Vagina (tissue), 2 donors: ENCODE measurements at regions not wholly inside any gene's neighbourhood (a gene's known extent, or its start where the extent isn't known, plus 50 kb on each side); places are given as distances from the start of the nearest gene placed in this dataset.

Source experiments
- DNase-seq, 2 donors: peaks; one replicate each; pipeline ENCODE4 v3.0.0-alpha.2; 2017; ENCODE audit errors: extremely low spot score in 2 of 2
- H3K27ac ChIP-seq: fragments of 200-600 bp; sonication (generic); one replicate; pipeline ENCODE4 v1.5.1; 2019
- H3K27me3 ChIP-seq: fragments of 200-600 bp; sonication (generic); one replicate; pipeline ENCODE4 v1.5.1; 2019
- H3K36me3 ChIP-seq, 2 donors: fragments of 200-600 bp; sonication (generic); one replicate each; pipeline ENCODE4 v1.5.1; 2017 to 2019
- H3K4me1 ChIP-seq: fragments of 200-600 bp; sonication (generic); one replicate; pipeline ENCODE4 v1.5.1; 2019
- H3K4me3 ChIP-seq, 2 donors: fragments of 200-600 bp; sonication (generic); 1 replicate in 1 of 2; 2 replicates in 1 of 2; pipeline ENCODE4 v1.5.1; 2016 to 2019
- H3K9me3 ChIP-seq: fragments of 200-600 bp; sonication (generic); one replicate; pipeline ENCODE4 v1.5.1; 2019
- POLR2A ChIP-seq, 2 donors: fragments of 450-650 bp; IDR thresholded peaks; one replicate each; pipeline ENCODE4 v1.6.1; 2017; ENCODE audit warnings: antibody characterized with exemption in 2 of 2, mild to moderate bottlenecking in 2 of 2, moderate library complexity in 2 of 2
- POLR2AphosphoS5 ChIP-seq, 2 donors: sonication (generic); formaldehyde crosslinking; IDR thresholded peaks; one replicate each; pipeline ENCODE4 v1.9.0; 2017; ENCODE audit warnings: antibody characterized with exemption in 2 of 2, mild to moderate bottlenecking in 2 of 2, low read depth in 1 of 2; ENCODE audit not compliant: insufficient read depth in 1 of 2
- intact Hi-C: fragments of 100-400 bp; cut with DNase I; formaldehyde crosslinking; loops from one replicate; pipeline ENCODE4 v1.15.1; 2023
- TF ChIP-seq, protein P1 (sequence below), 3 experiments: fragments of 450-650 bp in 2 of 3; fragments of 200-600 bp in 1 of 3; sonication (generic) in 1 of 3; IDR thresholded peaks; one replicate each; pipeline ENCODE4 v1.5.1; 2017 to 2019; ENCODE audit warnings: antibody characterized with exemption in 3 of 3, mild to moderate bottlenecking in 2 of 3, moderate library complexity in 2 of 3

DNA sequence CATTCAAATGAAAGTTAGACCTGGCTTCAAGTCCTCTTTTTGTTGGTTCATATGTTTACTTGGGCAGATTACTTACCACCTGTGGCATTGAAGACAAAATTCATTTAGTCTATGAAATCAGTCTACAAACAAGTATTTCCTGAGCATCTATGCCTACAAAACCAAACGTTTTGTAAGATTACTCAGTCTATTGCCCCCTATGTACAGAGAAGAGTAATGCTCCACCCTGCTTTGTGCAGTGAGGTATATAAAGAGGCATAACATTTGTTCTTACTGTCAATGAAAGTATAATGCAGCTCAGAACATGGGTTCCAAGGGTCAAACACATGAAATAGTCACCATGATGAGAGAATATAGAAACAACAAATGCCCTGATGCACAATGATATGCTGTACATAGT is 580.7 kb downstream of the KIF4B start:
- intact Hi-C loops = no loop called here
- no peaks in the 10 kb centered on the region for H3K36me3 ChIP-seq

DNA sequence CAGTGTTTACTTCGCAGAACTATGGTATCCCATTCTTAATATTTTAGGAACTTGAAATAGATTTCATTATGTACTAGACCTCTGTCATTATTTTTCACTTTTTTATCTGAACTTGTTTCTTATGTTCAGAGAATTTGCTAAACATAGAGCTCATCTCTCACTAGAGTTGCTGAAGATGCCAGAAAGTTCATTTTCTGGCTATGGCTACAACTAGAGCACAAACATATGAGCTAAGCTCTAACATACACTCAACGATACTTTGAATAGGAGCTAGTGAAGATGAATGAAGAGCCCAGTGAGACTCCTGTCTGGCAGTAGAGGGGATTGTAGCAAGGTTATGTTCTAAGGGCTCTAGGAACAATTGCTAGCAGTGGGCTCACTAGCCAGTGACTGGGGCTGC is 582.2 kb downstream of the KIF4B start:
- Histone ChIP-seq H3K4me1 (no peaks in the 10 kb centered on the region), H3K4me3 (no peak overlapping the region), H3K27ac (no peak overlapping the region), H3K27me3 (no peaks in the 10 kb centered on the region), H3K36me3 (no peaks in the 10 kb centered on the region), H3K9me3 (no peaks in the 10 kb centered on the region)
- TF ChIP-seq POLR2A (IDR thresholded peaks at IDR 0.05) = no peak
- TF ChIP-seq, protein P1, sequence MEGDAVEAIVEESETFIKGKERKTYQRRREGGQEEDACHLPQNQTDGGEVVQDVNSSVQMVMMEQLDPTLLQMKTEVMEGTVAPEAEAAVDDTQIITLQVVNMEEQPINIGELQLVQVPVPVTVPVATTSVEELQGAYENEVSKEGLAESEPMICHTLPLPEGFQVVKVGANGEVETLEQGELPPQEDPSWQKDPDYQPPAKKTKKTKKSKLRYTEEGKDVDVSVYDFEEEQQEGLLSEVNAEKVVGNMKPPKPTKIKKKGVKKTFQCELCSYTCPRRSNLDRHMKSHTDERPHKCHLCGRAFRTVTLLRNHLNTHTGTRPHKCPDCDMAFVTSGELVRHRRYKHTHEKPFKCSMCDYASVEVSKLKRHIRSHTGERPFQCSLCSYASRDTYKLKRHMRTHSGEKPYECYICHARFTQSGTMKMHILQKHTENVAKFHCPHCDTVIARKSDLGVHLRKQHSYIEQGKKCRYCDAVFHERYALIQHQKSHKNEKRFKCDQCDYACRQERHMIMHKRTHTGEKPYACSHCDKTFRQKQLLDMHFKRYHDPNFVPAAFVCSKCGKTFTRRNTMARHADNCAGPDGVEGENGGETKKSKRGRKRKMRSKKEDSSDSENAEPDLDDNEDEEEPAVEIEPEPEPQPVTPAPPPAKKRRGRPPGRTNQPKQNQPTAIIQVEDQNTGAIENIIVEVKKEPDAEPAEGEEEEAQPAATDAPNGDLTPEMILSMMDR (IDR thresholded peaks at IDR 0.05) = no peak
- no peak for TF ChIP-seq POLR2AphosphoS5 (IDR thresholded peaks at IDR 0.05; ENCODE audit: insufficient read depth in 1 of 2, low read depth in 1 of 2)
- intact Hi-C loops = no loop called here
- DNase-seq = no peak

More for the DNA sequence above, 580.7 kb downstream of the KIF4B start:
- TF ChIP-seq POLR2AphosphoS5 (IDR thresholded peaks at IDR 0.05; ENCODE audit: insufficient read depth in 1 of 2, low read depth in 1 of 2) = no peak
- no peak overlapping the region for H3K27ac ChIP-seq
- no peak overlapping the region for H3K4me3 ChIP-seq
- DNase-seq = no peak
- no peaks in the 10 kb centered on the region for H3K27me3 ChIP-seq
- H3K9me3 ChIP-seq = no peaks in the 10 kb centered on the region
- no peaks in the 10 kb centered on the region for H3K4me1 ChIP-seq

DNA sequence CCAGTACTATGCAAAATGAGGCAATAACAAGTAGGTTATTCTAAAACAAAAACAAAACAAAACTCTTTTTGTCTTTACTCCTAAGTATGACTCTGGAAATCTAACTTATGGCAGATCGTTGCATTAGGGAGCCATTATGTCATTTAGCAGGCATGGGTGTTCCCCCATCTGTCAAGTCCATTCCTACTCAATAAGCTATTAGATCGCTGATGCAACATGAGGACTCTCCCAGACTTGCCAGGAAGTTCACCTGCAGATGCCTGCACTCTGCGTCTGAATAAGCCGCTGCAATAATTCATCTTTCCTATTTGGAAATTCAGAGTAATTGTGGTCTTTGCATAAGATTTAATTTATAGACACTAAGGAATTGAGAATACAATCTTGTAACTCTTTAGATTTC is 585.0 kb downstream of the KIF4B start:
- H3K9me3 ChIP-seq = no peaks in the 10 kb centered on the region
- no peaks in the 10 kb centered on the region for H3K36me3 ChIP-seq
- no peaks in the 10 kb centered on the region for H3K4me1 ChIP-seq
- no peak overlapping the region for H3K4me3 ChIP-seq
- no peak for DNase-seq
- H3K27me3 ChIP-seq = no peaks in the 10 kb centered on the region
- no peak overlapping the region for H3K27ac ChIP-seq
- TF ChIP-seq, protein P1 (IDR thresholded peaks at IDR 0.05) = no peak
- TF ChIP-seq POLR2A (IDR thresholded peaks at IDR 0.05) (no peak), POLR2AphosphoS5 (IDR thresholded peaks at IDR 0.05; ENCODE audit: insufficient read depth in 1 of 2, low read depth in 1 of 2) (no peak)
- intact Hi-C loops = no loop called here

DNA sequence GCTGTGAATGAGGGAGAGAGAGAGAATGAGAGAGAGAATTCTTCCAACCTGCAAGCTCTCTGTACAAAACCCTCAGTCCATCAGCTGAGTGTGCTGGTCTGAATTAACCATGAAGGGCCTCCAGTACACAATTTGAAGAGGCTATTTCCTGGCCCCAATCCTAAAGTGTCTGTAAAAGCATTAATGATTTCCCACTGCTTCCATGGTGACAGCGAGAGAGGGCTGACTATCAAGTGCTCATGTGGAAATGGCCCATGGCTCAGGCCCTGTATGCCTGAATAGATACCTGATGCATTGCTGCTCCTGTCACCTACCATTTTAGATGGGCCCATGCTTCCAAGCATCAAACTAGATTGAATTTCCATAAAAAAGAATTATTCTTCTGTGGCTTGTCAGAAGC is 592.4 kb downstream of the KIF4B start:
- intact Hi-C loops = no loop called here
- no peak for DNase-seq

DNA sequence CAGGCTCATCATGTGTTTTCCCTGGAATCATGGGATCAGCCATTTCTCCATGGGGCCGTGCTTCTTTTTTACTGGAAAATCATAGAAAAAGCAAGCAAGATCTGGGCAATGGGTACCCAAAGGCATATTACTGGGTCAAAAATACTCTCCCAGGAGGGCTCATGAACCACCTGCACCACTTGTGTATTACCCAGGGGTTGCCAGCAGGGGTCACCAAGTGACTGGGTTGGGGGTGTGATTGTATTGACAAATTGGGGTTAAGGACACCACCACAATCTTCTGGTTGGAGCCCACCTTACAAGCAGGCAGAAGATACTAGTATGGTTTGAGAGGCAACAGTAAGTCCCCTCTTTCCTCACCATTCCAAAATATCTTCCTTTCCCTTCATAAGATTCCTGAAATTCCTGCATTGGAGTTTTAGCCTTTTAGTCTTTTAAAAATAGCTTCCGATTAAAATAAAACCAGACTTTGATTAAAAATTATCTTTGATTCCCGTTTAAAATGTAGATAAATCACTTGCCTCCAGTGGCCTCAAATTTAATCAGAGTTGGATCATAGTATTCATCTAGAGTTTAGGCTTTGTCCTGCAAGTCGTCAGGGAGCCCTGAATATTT is 603.3 kb downstream of the KIF4B start:
- Histone ChIP-seq H3K36me3 (no peaks in the 10 kb centered on the region), H3K9me3 (no peaks in the 10 kb centered on the region), H3K4me1 (no peaks in the 10 kb centered on the region), H3K4me3 (no peak overlapping the region), H3K27ac (no peak overlapping the region), H3K27me3 (no peaks in the 10 kb centered on the region)
- intact Hi-C loops = no loop called here
- no peak for TF ChIP-seq POLR2A (IDR thresholded peaks at IDR 0.05)
- TF ChIP-seq, protein P1 (IDR thresholded peaks at IDR 0.05) = no peak
- TF ChIP-seq POLR2AphosphoS5 (IDR thresholded peaks at IDR 0.05; ENCODE audit: insufficient read depth in 1 of 2, low read depth in 1 of 2) = no peak
- no peak for DNase-seq

More for the DNA sequence above, 592.4 kb downstream of the KIF4B start:
- Histone ChIP-seq H3K4me1 (no peaks in the 10 kb centered on the region), H3K27ac (no peak overlapping the region), H3K9me3 (no peaks in the 10 kb centered on the region), H3K27me3 (no peaks in the 10 kb centered on the region), H3K36me3 (no peaks in the 10 kb centered on the region), H3K4me3 (no peak overlapping the region)
- no peak for TF ChIP-seq POLR2AphosphoS5 (IDR thresholded peaks at IDR 0.05; ENCODE audit: insufficient read depth in 1 of 2, low read depth in 1 of 2)
- TF ChIP-seq, protein P1 (IDR thresholded peaks at IDR 0.05) = no peak
- no peak for TF ChIP-seq POLR2A (IDR thresholded peaks at IDR 0.05)
